HUES48 (cell line): ENCODE measurements at regions not wholly inside any gene's neighbourhood (a gene's known extent, or its start where the extent isn't known, plus 50 kb on each side); places are given as distances from the start of the nearest gene placed in this dataset.
"Not testable (repeated sequence)": the region's sequence is repeated elsewhere in the genome, so short reads cannot be mapped to it uniquely, and the experiment has no call there.

Source experiments
- H3K27ac ChIP-seq: one replicate; pipeline ENCODE4 v1.7.0; 2013; ENCODE audit warnings: low read depth, low read length, inconsistent platforms
- H3K27me3 ChIP-seq: 2 replicates; pipeline ENCODE4 v1.6.1; 2013; ENCODE audit warnings: mild to moderate bottlenecking, low read length; ENCODE audit not compliant: control insufficient read depth, insufficient read depth
- H3K36me3 ChIP-seq: 2 replicates; pipeline ENCODE4 v1.6.1; 2013; ENCODE audit warnings: low read length; ENCODE audit not compliant: control insufficient read depth, insufficient read depth
- H3K4me1 ChIP-seq: 2 replicates; pipeline ENCODE4 v1.6.1; 2013; ENCODE audit warnings: mild to moderate bottlenecking, low read length; ENCODE audit not compliant: control insufficient read depth, insufficient read depth
- H3K4me3 ChIP-seq: 2 replicates; pipeline ENCODE4 v1.5.1; 2013; ENCODE audit warnings: mild to moderate bottlenecking, low read depth, low read length
- H3K9ac ChIP-seq: 2 replicates; pipeline ENCODE4 v1.6.1; 2013; ENCODE audit warnings: mild to moderate bottlenecking, low read depth, low read length, moderate library complexity
- H3K9me3 ChIP-seq: 2 replicates; pipeline ENCODE4 v1.6.1; 2013; ENCODE audit warnings: low read length; ENCODE audit not compliant: control insufficient read depth, insufficient read depth

- Histone ChIP-seq H3K9ac (no peak overlapping the region), H3K36me3 (no peaks in the 10 kb centered on the region; the same call in 1 of the 2 replicates), H3K27ac (no peak overlapping the region), H3K27me3 (no peaks in the 10 kb centered on the region), H3K4me1 (0 out of 2 replicates have a peak, but pooled peaks cover 3% of the 10 kb centered on the region), H3K9me3 (peaks cover 61% of the 10 kb centered on the region), H3K4me3 (no peak overlapping the region; the same call in 1 of the 2 replicates)
Observed at GRCh38 chr6:169005166-169005565, 248.5 kb downstream of the THBS2 start.

- Histone ChIP-seq H3K9me3 (peaks cover 17% of the 10 kb centered on the region), H3K9ac (no peak overlapping the region), H3K4me1 (no peaks in the 10 kb centered on the region), H3K4me3 (no peak overlapping the region), H3K27ac (no peak overlapping the region), H3K36me3 (no peaks in the 10 kb centered on the region; the same call in 1 of the 2 replicates), H3K27me3 (no peaks in the 10 kb centered on the region)
Observed at GRCh38 chr6:169000022-169000421, 253.6 kb downstream of the THBS2 start.

GRCh38 chr6:168999392-168999791, 254.3 kb downstream of the THBS2 start:
- Histone ChIP-seq H3K4me1 (no peaks in the 10 kb centered on the region), H3K4me3 (no peak overlapping the region), H3K36me3 (no peaks in the 10 kb centered on the region; the same call in 1 of the 2 replicates), H3K27ac (no peak overlapping the region), H3K9ac (no peak overlapping the region), H3K9me3 (peaks cover 10% of the 10 kb centered on the region), H3K27me3 (no peaks in the 10 kb centered on the region)

GRCh38 chr6:168996356-168996625, 257.4 kb downstream of the THBS2 start:
- no peak overlapping the region for H3K27ac ChIP-seq
- H3K27me3 ChIP-seq, result no peaks in the 10 kb centered on the region
- no peaks in the 10 kb centered on the region for H3K36me3 ChIP-seq
- H3K9me3 ChIP-seq, result no peaks in the 10 kb centered on the region
- H3K9ac ChIP-seq, result no peak overlapping the region
- H3K4me1 ChIP-seq, result no peaks in the 10 kb centered on the region
- H3K4me3 ChIP-seq, result no peak overlapping the region

GRCh38 chr6:168995526-168996355, 257.9 kb downstream of the THBS2 start:
- Histone ChIP-seq H3K27ac (no peak overlapping the region), H3K27me3 (no peaks in the 10 kb centered on the region), H3K4me3 (no peak overlapping the region), H3K9ac (no peak overlapping the region), H3K36me3 (no peaks in the 10 kb centered on the region), H3K4me1 (no peaks in the 10 kb centered on the region), H3K9me3 (no peaks in the 10 kb centered on the region)

GRCh38 chr6:168994956-168995355, 258.7 kb downstream of the THBS2 start:
- no peak overlapping the region for H3K4me3 ChIP-seq
- H3K9me3 ChIP-seq, result peaks cover 5% of the 10 kb centered on the region
- H3K27ac ChIP-seq, result no peak overlapping the region
- H3K27me3 ChIP-seq, result no peaks in the 10 kb centered on the region
- no peaks in the 10 kb centered on the region for H3K36me3 ChIP-seq
- no peaks in the 10 kb centered on the region for H3K4me1 ChIP-seq
- no peak overlapping the region for H3K9ac ChIP-seq

GRCh38 chr6:168992446-168993144, 261.1 kb downstream of the THBS2 start:
- no peaks in the 10 kb centered on the region for H3K36me3 ChIP-seq
- H3K9ac ChIP-seq, result no peak overlapping the region
- H3K27ac ChIP-seq, result no peak overlapping the region
- H3K4me1 ChIP-seq, result no peaks in the 10 kb centered on the region
- peaks cover 6% of the 10 kb centered on the region for H3K9me3 ChIP-seq
- no peak overlapping the region for H3K4me3 ChIP-seq
- no peaks in the 10 kb centered on the region for H3K27me3 ChIP-seq

GRCh38 chr6:168991695-168992094, 262.0 kb downstream of the THBS2 start:
- H3K9me3 ChIP-seq, H3K27me3 ChIP-seq, H3K4me1 ChIP-seq, H3K9ac ChIP-seq, H3K36me3 ChIP-seq, H3K4me3 ChIP-seq, H3K27ac ChIP-seq: not testable (repeated sequence)

- no peaks in the 10 kb centered on the region for H3K4me1 ChIP-seq
- H3K9ac ChIP-seq, result no peak overlapping the region
- H3K4me3 ChIP-seq, result no peak overlapping the region
- no peak overlapping the region for H3K27ac ChIP-seq
- no peaks in the 10 kb centered on the region for H3K27me3 ChIP-seq
- peaks cover 6% of the 10 kb centered on the region for H3K9me3 ChIP-seq
- H3K36me3 ChIP-seq, result no peaks in the 10 kb centered on the region
Observed at GRCh38 chr6:168990019-168990751, 263.5 kb downstream of the THBS2 start.

GRCh38 chr6:168989421-168989820, 264.2 kb downstream of the THBS2 start:
- H3K4me3 ChIP-seq, result no peak overlapping the region
- no peaks in the 10 kb centered on the region for H3K27me3 ChIP-seq
- H3K9me3 ChIP-seq, result peaks cover 6% of the 10 kb centered on the region
- H3K9ac ChIP-seq, result no peak overlapping the region
- no peaks in the 10 kb centered on the region for H3K36me3 ChIP-seq
- no peak overlapping the region for H3K27ac ChIP-seq
- H3K4me1 ChIP-seq, result no peaks in the 10 kb centered on the region

- no peaks in the 10 kb centered on the region for H3K27me3 ChIP-seq
- peaks cover 6% of the 10 kb centered on the region for H3K9me3 ChIP-seq
- H3K4me3 ChIP-seq, result no peak overlapping the region
- no peaks in the 10 kb centered on the region for H3K4me1 ChIP-seq
- no peak overlapping the region for H3K27ac ChIP-seq
- H3K9ac ChIP-seq, result no peak overlapping the region
- no peaks in the 10 kb centered on the region for H3K36me3 ChIP-seq
Observed at GRCh38 chr6:168988801-168989200, 264.8 kb downstream of the THBS2 start.
